Fibroblast of pulmonary artery (primary cell): ENCODE measurements at regions not wholly inside any gene's neighbourhood (a gene's known extent, or its start where the extent isn't known, plus 50 kb on each side); places are given as distances from the start of the nearest gene placed in this dataset.

ENCODE experiments used
- DNase-seq: peaks from one replicate; pipeline ENCODE4 v3.0.0-alpha.2; 2010; ENCODE audit warnings: low read depth
- H3K4me3 ChIP-seq: replicated peaks from 2 replicates; pipeline ENCODE4 v1.5.1; 2011; ENCODE audit warnings: low read depth, mild to moderate bottlenecking, control low read depth, low read length, moderate library complexity
- CTCF ChIP-seq: IDR thresholded peaks from 2 replicates; pipeline ENCODE4 v1.5.1; 2011; ENCODE audit warnings: mild to moderate bottlenecking, control low read depth, low read length, inconsistent platforms; ENCODE audit errors: missing control alignments

GRCh38 chr9:111985315-111985714 lies 88.7 kb downstream of the UGCG start:
- TF ChIP-seq CTCF = no peak
- DNase-seq = no peak
- H3K4me3 ChIP-seq = no peak overlapping the region

- TF ChIP-seq CTCF = no peak
- H3K4me3 ChIP-seq = no peak overlapping the region
- DNase-seq = peak; percentile 31
Observed at GRCh38 chr9:111986035-111986556, 89.5 kb downstream of the UGCG start.
